ENCODE measurements at regions not wholly inside any gene's neighbourhood (a gene's known extent, or its start where the extent isn't known, plus 50 kb on each side); places are given as distances from the start of the nearest gene placed in this dataset.

- intact Hi-C loops (cut with DNase I), result no loop called here
Observed at GRCh38 chr15:69555080-69555479, 102.5 kb downstream of the RPLP1 start.

DNA sequence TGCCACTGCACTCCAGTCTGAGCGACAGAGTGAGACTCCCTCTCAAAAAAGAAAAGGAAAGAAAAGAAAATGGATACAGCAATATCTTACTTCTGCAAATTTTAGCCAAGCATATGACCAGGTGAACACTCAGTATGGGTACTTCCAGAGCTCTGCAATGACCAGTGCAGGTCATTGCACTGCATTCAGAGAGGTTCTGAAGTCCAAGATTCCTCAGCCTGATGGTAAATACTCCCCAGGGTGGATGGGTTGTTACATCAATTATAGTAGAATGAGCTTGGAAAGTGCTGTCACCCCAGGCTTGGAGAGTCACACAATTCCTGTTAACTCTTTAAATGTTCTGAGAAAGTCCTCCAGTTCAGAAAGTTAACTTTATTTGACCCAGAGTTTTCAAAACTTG is 103.7 kb downstream of the RPLP1 start:
- no peak for DNase-seq
- intact Hi-C loops (cut with DNase I), result no loop called here
- Histone ChIP-seq H3K9me3 (peaks cover 0 to 3% of the 10 kb centered on the region in 2 donors), H3K27me3 (no peaks in the 10 kb centered on the region), H3K4me1 (ENCODE audit: insufficient read depth) (no peaks in the 10 kb centered on the region), H3K4me3 (no peak overlapping the region), H3K36me3 (no peaks in the 10 kb centered on the region), H3K27ac (no peak overlapping the region)
- TF ChIP-seq POLR2A (IDR thresholded peaks at IDR 0.05), result no peak
- WGBS, 3 donors, result 94 to 100% (median 97%) methylated on average over 1 of the region's 1 CpG

More at GRCh38 chr15:69555080-69555479, 102.5 kb downstream of the RPLP1 start:
- TF ChIP-seq, protein P1, sequence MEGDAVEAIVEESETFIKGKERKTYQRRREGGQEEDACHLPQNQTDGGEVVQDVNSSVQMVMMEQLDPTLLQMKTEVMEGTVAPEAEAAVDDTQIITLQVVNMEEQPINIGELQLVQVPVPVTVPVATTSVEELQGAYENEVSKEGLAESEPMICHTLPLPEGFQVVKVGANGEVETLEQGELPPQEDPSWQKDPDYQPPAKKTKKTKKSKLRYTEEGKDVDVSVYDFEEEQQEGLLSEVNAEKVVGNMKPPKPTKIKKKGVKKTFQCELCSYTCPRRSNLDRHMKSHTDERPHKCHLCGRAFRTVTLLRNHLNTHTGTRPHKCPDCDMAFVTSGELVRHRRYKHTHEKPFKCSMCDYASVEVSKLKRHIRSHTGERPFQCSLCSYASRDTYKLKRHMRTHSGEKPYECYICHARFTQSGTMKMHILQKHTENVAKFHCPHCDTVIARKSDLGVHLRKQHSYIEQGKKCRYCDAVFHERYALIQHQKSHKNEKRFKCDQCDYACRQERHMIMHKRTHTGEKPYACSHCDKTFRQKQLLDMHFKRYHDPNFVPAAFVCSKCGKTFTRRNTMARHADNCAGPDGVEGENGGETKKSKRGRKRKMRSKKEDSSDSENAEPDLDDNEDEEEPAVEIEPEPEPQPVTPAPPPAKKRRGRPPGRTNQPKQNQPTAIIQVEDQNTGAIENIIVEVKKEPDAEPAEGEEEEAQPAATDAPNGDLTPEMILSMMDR (IDR thresholded peaks at IDR 0.05), result no peak
- no peak for TF ChIP-seq POLR2A (IDR thresholded peaks at IDR 0.05)
- TF ChIP-seq EP300 (IDR thresholded peaks at IDR 0.05), result no peak
- no peaks in the 10 kb centered on the region for H3K27me3 ChIP-seq
- no peak overlapping the region for H3K27ac ChIP-seq
- H3K4me3 ChIP-seq, result no peak overlapping the region
- peaks cover 0 to 3% of the 10 kb centered on the region in 2 donors for H3K9me3 ChIP-seq
- H3K36me3 ChIP-seq, result no peaks in the 10 kb centered on the region
- H3K4me1 ChIP-seq (ENCODE audit: insufficient read depth), result no peaks in the 10 kb centered on the region
- WGBS, 3 donors, result 91 to 95% (median 95%) methylated on average over 8 of the region's 8 CpGs
- DNase-seq, result no peak

- no peak overlapping the region for H3K4me3 ChIP-seq
- H3K9me3 ChIP-seq, result no peaks in the 10 kb centered on the region
- no peaks in the 10 kb centered on the region for H3K4me1 ChIP-seq (ENCODE audit: insufficient read depth)
- H3K36me3 ChIP-seq, result no peaks in the 10 kb centered on the region
- WGBS, 3 donors, result 62 to 73% (median 68%) methylated on average over 5 of the region's 5 CpGs
- no peak for TF ChIP-seq EP300 (IDR thresholded peaks at IDR 0.05)
- no peak for TF ChIP-seq POLR2A (IDR thresholded peaks at IDR 0.05)
- TF ChIP-seq, protein P1 (IDR thresholded peaks at IDR 0.05), result no peak
- intact Hi-C loops (cut with DNase I), result no loop called here
- no peak overlapping the region for H3K27ac ChIP-seq
- no peak for DNase-seq
- no peaks in the 10 kb centered on the region for H3K27me3 ChIP-seq
Observed at GRCh38 chr15:69557020-69557706, 104.5 kb downstream of the RPLP1 start.

DNA sequence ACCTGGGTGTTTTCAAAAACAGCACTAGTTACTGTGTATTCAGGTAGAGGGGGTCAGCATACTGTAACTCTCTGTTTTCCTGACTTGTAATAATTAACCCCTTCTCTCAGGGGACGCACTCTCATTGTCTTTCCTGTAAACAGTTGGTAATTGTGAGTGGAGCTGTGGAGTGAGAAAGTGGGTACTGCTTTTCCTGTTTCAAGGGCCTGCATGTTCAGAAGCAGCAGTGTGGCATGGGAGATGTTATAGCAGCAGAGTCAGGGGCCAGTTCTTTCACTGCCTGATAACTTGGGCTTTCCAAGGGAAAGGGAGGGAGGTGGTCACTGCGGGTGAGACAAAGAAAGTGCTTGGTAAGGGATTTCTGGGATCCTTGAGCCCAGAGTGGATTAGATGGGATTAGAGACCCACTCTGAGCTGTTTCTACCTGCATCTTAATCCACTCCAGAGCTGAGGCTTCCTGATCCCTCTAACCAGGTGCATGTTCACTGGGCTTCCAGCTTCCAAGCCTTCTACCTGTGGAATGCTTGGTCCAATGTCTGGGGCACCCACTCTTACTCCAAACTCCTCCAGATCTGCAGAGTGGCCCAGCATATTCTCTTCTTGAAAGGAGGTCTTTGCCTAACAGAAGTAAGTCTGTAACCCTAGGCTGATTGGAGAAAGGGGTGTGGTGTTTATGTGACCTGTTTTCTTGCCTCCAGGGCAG is 105.2 kb downstream of the RPLP1 start:
- no peak for DNase-seq
- no peak overlapping the region for H3K27ac ChIP-seq
- H3K9me3 ChIP-seq, result no peaks in the 10 kb centered on the region
- no peaks in the 10 kb centered on the region for H3K36me3 ChIP-seq
- no peaks in the 10 kb centered on the region for H3K27me3 ChIP-seq
- intact Hi-C loops (cut with DNase I), result no loop called here
- no peak overlapping the region for H3K4me3 ChIP-seq
- 81 to 91% (median 90%) methylated on average over 2 of the region's 2 CpGs for WGBS, 3 donors
- H3K4me1 ChIP-seq (ENCODE audit: insufficient read depth), result no peaks in the 10 kb centered on the region
- no peak for TF ChIP-seq POLR2A (IDR thresholded peaks at IDR 0.05)
- TF ChIP-seq EP300 (IDR thresholded peaks at IDR 0.05), result no peak
- TF ChIP-seq, protein P1 (IDR thresholded peaks at IDR 0.05), result no peak
